Stimulated activated CD4-positive, alpha-beta T cell treated with anti-CD3 and anti-CD28 coated beads, Interleukin-1b, Interleukin-23, amount 100 ng/mL, for 48 hours (primary cell): ENCODE measurements at regions not wholly inside any gene's neighbourhood (a gene's known extent, or its start where the extent isn't known, plus 50 kb on each side); places are given as distances from the start of the nearest gene placed in this dataset.
"Not testable (repeated sequence)": the region's sequence is repeated elsewhere in the genome, so short reads cannot be mapped to it uniquely, and the experiment has no call there.

ENCODE experiments used
- DNase-seq: peaks from one replicate; pipeline ENCODE4 v3.0.0-alpha.2; 2020

- DNase-seq = no peak
Observed at GRCh38 chr2:126145752-126146151, 510.2 kb upstream of the GYPC start.

- no peak for DNase-seq
Observed at GRCh38 chr2:126154256-126154785, 501.6 kb upstream of the GYPC start.

- DNase-seq = not testable (repeated sequence)
Observed at GRCh38 chr2:126160950-126161349, 495.0 kb upstream of the GYPC start.

- no peak for DNase-seq
Observed at GRCh38 chr2:126172631-126173184, 483.2 kb upstream of the GYPC start.

GRCh38 chr2:126175222-126175621, 480.7 kb upstream of the GYPC start:
- DNase-seq = no peak

GRCh38 chr2:126177479-126177878, 478.5 kb upstream of the GYPC start:
- DNase-seq = no peak

- DNase-seq = no peak
Observed at GRCh38 chr2:126187668-126188067, 468.3 kb upstream of the GYPC start.

GRCh38 chr2:126189527-126189926, 466.4 kb upstream of the GYPC start:
- DNase-seq = no peak

- DNase-seq = no peak
Observed at GRCh38 chr2:126200538-126200937, 455.4 kb upstream of the GYPC start.

- no peak for DNase-seq
Observed at GRCh38 chr2:126208266-126208665, 447.7 kb upstream of the GYPC start.

- DNase-seq = no peak
Observed at GRCh38 chr2:126212735-126213134, 443.2 kb upstream of the GYPC start.

GRCh38 chr2:126219081-126219480, 436.9 kb upstream of the GYPC start:
- no peak for DNase-seq

GRCh38 chr2:126220331-126220730, 435.6 kb upstream of the GYPC start:
- DNase-seq = no peak

- no peak for DNase-seq
Observed at GRCh38 chr2:126221506-126221905, 434.5 kb upstream of the GYPC start.

- DNase-seq = no peak
Observed at GRCh38 chr2:126222278-126222677, 433.7 kb upstream of the GYPC start.

GRCh38 chr2:126224776-126225175, 431.2 kb upstream of the GYPC start:
- no peak for DNase-seq

GRCh38 chr2:126227250-126227649, 428.7 kb upstream of the GYPC start:
- DNase-seq = no peak

- no peak for DNase-seq
Observed at GRCh38 chr2:126228531-126228930, 427.4 kb upstream of the GYPC start.

- DNase-seq = no peak
Observed at GRCh38 chr2:126238251-126238650, 417.7 kb upstream of the GYPC start.

- no peak for DNase-seq
Observed at GRCh38 chr2:126239320-126239955, 416.5 kb upstream of the GYPC start.

- DNase-seq = no peak
Observed at GRCh38 chr2:126241001-126241400, 415.0 kb upstream of the GYPC start.

- DNase-seq = no peak
Observed at GRCh38 chr2:126241411-126241810, 414.5 kb upstream of the GYPC start.

- DNase-seq = peak; percentile 50
Observed at GRCh38 chr2:126244937-126245336, 411.0 kb upstream of the GYPC start.

GRCh38 chr2:126253669-126254068, 402.3 kb upstream of the GYPC start:
- no peak for DNase-seq

GRCh38 chr2:126264625-126265024, 391.3 kb upstream of the GYPC start:
- no peak for DNase-seq
